K562 (cell line): ENCODE measurements at regions not wholly inside any gene's neighbourhood (a gene's known extent, or its start where the extent isn't known, plus 50 kb on each side); places are given as distances from the start of the nearest gene placed in this dataset.

Source experiments
- ATAC-seq: fragments of 200-7000 bp; cut with Tn5 transposase; 3 replicates; pipeline ENCODE4 v1.9.1; 2020; ENCODE audit warnings: moderate library complexity
- BruUV-seq: library from RNA; stranded (reverse); fragments of 400-500 nt; replicated peaks from 2 replicates; lab custom pipeline; 2021; lab: Mats Ljungman, UMichigan
- CTCF ChIA-PET: fragments of 300-600 bp; formaldehyde crosslinking; extraction: SDS; loops from one replicate; lab custom pipeline; 2021; ENCODE audit warnings: low intra/inter-chr PET ratio; lab: Yijun Ruan, JAX
- POLR2A ChIA-PET: fragments of 300-600, 350-650 bp; sonication (Branson Sonifier 250); formaldehyde crosslinking; extraction: SDS; loops from one replicate; lab custom pipeline; 2021; ENCODE audit warnings: antibody characterized with exemption, inconsistent platforms; lab: Yijun Ruan, JAX
- DNase-seq, 4 experiments: peaks; one replicate each; pipeline versions ENCODE4 v3.0.0 to v3.0.0-alpha.2; 2011 to 2018; ENCODE audit warnings: low spot score in 3 of 4, mixed read lengths in 3 of 4; ENCODE audit errors: extremely low read depth in 1 of 4
- FAIRE-seq: peaks from 2 replicates; lab custom pipeline; 2011; peaks lifted over from hg19 to GRCh38; lab: Jason Lieb, UNC
- H2AFZ ChIP-seq: 2 replicates; pipeline ENCODE4 v1.6.0; 2011; ENCODE audit warnings: low read depth, low read length, control low read depth, inconsistent platforms
- H3K27ac ChIP-seq: fragments of 200-600 bp; 3 replicates; pipeline ENCODE4 v1.8.0; 2011; ENCODE audit warnings: low read depth, mild to moderate bottlenecking, control low read depth, inconsistent platforms, low read length, moderate library complexity, mixed read lengths; ENCODE audit errors: extremely low read depth
- H3K27me3 ChIP-seq, 2 experiments: fragments of 300-600 bp in 1 of 2; 2 replicates in 1 of 2; 3 replicates in 1 of 2; pipeline versions ENCODE4 v1.6.0 to v1.8.0; 2011; ENCODE audit warnings: inconsistent platforms in 2 of 2, low read length in 2 of 2, mild to moderate bottlenecking in 1 of 2, mixed read lengths in 1 of 2, moderate library complexity in 1 of 2; ENCODE audit not compliant: control insufficient read depth in 2 of 2, insufficient read depth in 2 of 2
- H3K36me3 ChIP-seq: fragments of 300-600 bp; 3 replicates; pipeline ENCODE4 v1.8.0; 2011; ENCODE audit warnings: mild to moderate bottlenecking, low read length, inconsistent platforms; ENCODE audit not compliant: control insufficient read depth, insufficient read depth
- H3K4me1 ChIP-seq, 2 experiments: fragments of 200-600 bp in 1 of 2; replicated peaks in 1 of 2; 2 replicates in 1 of 2; 3 replicates in 1 of 2; pipeline versions ENCODE4 v1.5.1 to v1.8.0; 2011; ENCODE audit warnings: inconsistent platforms in 2 of 2, low read length in 2 of 2, mild to moderate bottlenecking in 1 of 2, mixed read lengths in 1 of 2, moderate library complexity in 1 of 2; ENCODE audit not compliant: control insufficient read depth in 2 of 2, insufficient read depth in 2 of 2
- H3K4me2 ChIP-seq: 2 replicates; pipeline ENCODE4 v1.6.1; 2011; ENCODE audit warnings: low read length, control low read depth, inconsistent platforms, mixed read lengths; ENCODE audit not compliant: insufficient read depth
- H3K4me3 ChIP-seq: fragments of 200-600 bp; sonication (generic), shearing (Covaris generic); 2 replicates; pipeline ENCODE4 v1.5.1; 2016; ENCODE audit warnings: control low read depth, inconsistent platforms
- H3K79me2 ChIP-seq: fragments of 200-600 bp; 3 replicates; pipeline ENCODE4 v1.8.0; 2011; ENCODE audit warnings: low read length, inconsistent platforms; ENCODE audit not compliant: control insufficient read depth, insufficient read depth
- H3K9ac ChIP-seq, 2 experiments: 2 replicates each; pipeline versions ENCODE4 v1.6.0 to v1.6.1; 2011; ENCODE audit warnings: low read depth in 2 of 2, low read length in 2 of 2, control low read depth in 1 of 2, inconsistent platforms in 1 of 2, mild to moderate bottlenecking in 1 of 2, mixed read lengths in 1 of 2; ENCODE audit not compliant: insufficient read depth in 1 of 2
- H3K9me1 ChIP-seq: one replicate; pipeline ENCODE4 v1.6.0; 2011; ENCODE audit warnings: inconsistent platforms, mild to moderate bottlenecking, low read length, moderate library complexity; ENCODE audit not compliant: control insufficient read depth, insufficient read depth
- H3K9me3 ChIP-seq: replicated peaks from 2 replicates; pipeline ENCODE4 v1.5.1; 2011; ENCODE audit warnings: low read depth, low read length, inconsistent platforms; ENCODE audit not compliant: control insufficient read depth, insufficient read depth
- H4K20me1 ChIP-seq: replicated peaks from 2 replicates; pipeline ENCODE4 v1.6.1; 2011; ENCODE audit warnings: low read length, inconsistent platforms, mixed read lengths; ENCODE audit not compliant: control insufficient read depth, insufficient read depth
- CBX8 ChIP-seq: fragments of 200-600 bp; sonication (generic); IDR thresholded peaks from 2 replicates; pipeline ENCODE4 v1.6.1; 2012; ENCODE audit warnings: borderline replicate concordance, mixed run types, low read depth, mild to moderate bottlenecking, moderate library complexity, mixed read lengths, low read length, control low read depth, inconsistent platforms; ENCODE audit not compliant: poor library complexity, severe bottlenecking; ENCODE audit errors: extremely low read depth
- EP400 ChIP-seq: fragments of 450-650 bp; IDR thresholded peaks from 2 replicates; pipeline ENCODE4 v1.6.1; 2017; ENCODE audit warnings: antibody characterized with exemption, mild to moderate bottlenecking, moderate library complexity
- GTF2E2 ChIP-seq: fragments of 200-800 bp; sonication (Bioruptor generic); IDR thresholded peaks from 2 replicates; pipeline ENCODE4 v1.6.1; 2016; ENCODE audit warnings: missing genetic modification characterization, missing compliant biosample characterization
- HINFP ChIP-seq: fragments of 450-650 bp; conservative IDR thresholded peaks from 2 replicates; pipeline ENCODE4 v1.6.1; 2016; ENCODE audit warnings: missing genetic modification characterization, low read depth, mild to moderate bottlenecking, control low read depth, missing compliant biosample characterization
- HMGXB4 ChIP-seq: sonication (generic); formaldehyde crosslinking; IDR thresholded peaks from 2 replicates; pipeline ENCODE4 v1.8.1; 2023; ENCODE audit warnings: mild to moderate bottlenecking, missing genetic modification reagents
- JUND ChIP-seq, 2 experiments: IDR thresholded peaks; 2 replicates in 1 of 2; 3 replicates in 1 of 2; pipeline ENCODE4 v1.6.1; 2011; ENCODE audit warnings: borderline replicate concordance in 2 of 2, low read depth in 2 of 2, low read length in 2 of 2, improper control_type of control experiment in 1 of 2, missing biosample characterization in 1 of 2, missing genetic modification characterization in 1 of 2, missing genetic modification reagents in 1 of 2
- MCM5 ChIP-seq: fragments of 450-650 bp; IDR thresholded peaks from 2 replicates; pipeline ENCODE4 v1.6.1; 2016; ENCODE audit warnings: low read depth
- POLR2A ChIP-seq: fragments of 450-650 bp; conservative IDR thresholded peaks from 2 replicates; pipeline ENCODE4 v1.6.1; 2016
- RBM14 ChIP-seq: fragments of 200-400 bp; formaldehyde crosslinking; IDR thresholded peaks from 2 replicates; pipeline ENCODE4 v1.6.1; 2018; ENCODE audit warnings: low read depth, mild to moderate bottlenecking, low read length, moderate library complexity, borderline replicate concordance; ENCODE audit not compliant: insufficient read depth
- SIN3B ChIP-seq: fragments of 450-650 bp; IDR thresholded peaks from 2 replicates; pipeline ENCODE4 v1.6.1; 2017; ENCODE audit warnings: low read depth, mild to moderate bottlenecking, moderate library complexity
- SP1 ChIP-seq: sonication (generic); formaldehyde crosslinking; IDR thresholded peaks from 2 replicates; pipeline ENCODE4 v1.8.1; 2022; ENCODE audit warnings: mild to moderate bottlenecking, missing genetic modification reagents
- WGBS: fragments of 100-300 bp; shearing (Covaris generic); methylation state at CpG from one replicate; pipeline ENCODE4 v1.1.6; 2016; ENCODE audit warnings: low coverage, mixed read lengths; ENCODE audit not compliant: insufficient coverage; ENCODE audit errors: missing lambda C conversion rate; 5-methylcytosine and 5-hydroxymethylcytosine counted together
- in situ Hi-C: fragments of 300-500 bp; cut with MboI; formaldehyde crosslinking; loops from 4 replicates; pipeline ENCODE4 v1.15.0; 2018; ENCODE audit warnings: inconsistent platforms, mixed read lengths
- intact Hi-C: fragments of 100-400 bp; cut with micrococcal nuclease; formaldehyde crosslinking; loops from 2 replicates; pipeline ENCODE4 v1.14.2; 2022

GRCh38 chr9:110146373-110146772, 61.6 kb downstream of the C9orf152 start:
- no peaks in the 10 kb centered on the region for H3K4me1 ChIP-seq
- H2AFZ ChIP-seq = no peak overlapping the region
- DNase-seq = no peak
- no peak overlapping the region for H3K27ac ChIP-seq
- H3K4me3 ChIP-seq = no peak overlapping the region
- ATAC-seq = no peak
- intact Hi-C loops (no loop called here), in situ Hi-C loops (no loop called here)
- no peaks in the 10 kb centered on the region for H4K20me1 ChIP-seq
- H3K9ac ChIP-seq = no peak overlapping the region
- no peaks in the 10 kb centered on the region for H3K79me2 ChIP-seq
- H3K27me3 ChIP-seq = no peaks in the 10 kb centered on the region
- TF ChIP-seq GTF2E2 (tag) = no peak
- TF ChIP-seq MCM5 = no peak
- TF ChIP-seq SIN3B = no peak
- no peaks in the 10 kb centered on the region for H3K9me3 ChIP-seq
- BruUV-seq = no TSS peak
- H3K4me2 ChIP-seq = no peak overlapping the region
- CTCF ChIA-PET = no interaction called here
- POLR2A ChIA-PET = interaction anchor here (1.3 kb wide), 1 partner anchor 10 kb away, joined by 4 read pairs; no protein-coding TSS in a partner anchor
- H3K9me1 ChIP-seq = no peaks in the 10 kb centered on the region
- 0% methylated on average over 1 of the region's 1 CpG for WGBS
- no peaks in the 10 kb centered on the region for H3K36me3 ChIP-seq
- FAIRE-seq = no peak

GRCh38 chr9:110148384-110148783, 59.6 kb downstream of the C9orf152 start:
- no peaks in the 10 kb centered on the region for H3K4me1 ChIP-seq
- no peaks in the 10 kb centered on the region for H3K9me1 ChIP-seq
- in situ Hi-C loops = no loop called here
- H2AFZ ChIP-seq = no peak overlapping the region
- FAIRE-seq (no peak), ATAC-seq (no peak), DNase-seq (no peak)
- intact Hi-C loops = no loop called here
- H3K79me2 ChIP-seq = no peaks in the 10 kb centered on the region
- no peaks in the 10 kb centered on the region for H3K27me3 ChIP-seq
- H3K9ac ChIP-seq = no peak overlapping the region
- WGBS = 2% methylated on average over 7 of the region's 7 CpGs
- ChIA-PET POLR2A (interaction anchor here (0.7 kb wide), 1 partner anchor 47 kb away, joined by 3 read pairs; no protein-coding TSS in a partner anchor), CTCF (no interaction called here)
- no peak overlapping the region for H3K27ac ChIP-seq
- BruUV-seq = no TSS peak
- no peak overlapping the region for H3K4me2 ChIP-seq
- H3K4me3 ChIP-seq = no peak overlapping the region
- no peaks in the 10 kb centered on the region for H3K36me3 ChIP-seq
- no peaks in the 10 kb centered on the region for H4K20me1 ChIP-seq
- H3K9me3 ChIP-seq = no peaks in the 10 kb centered on the region
- no peak for TF ChIP-seq GTF2E2 (tag)
- no peak for TF ChIP-seq HINFP (tag)
- no peak for TF ChIP-seq HMGXB4 (CRISPR knock-in tag)
- no peak for TF ChIP-seq CBX8
- no peak for TF ChIP-seq JUND (IDR thresholded peaks at IDR 0.05; ENCODE audit: borderline replicate concordance, low read depth, low read length)
- no peak for TF ChIP-seq JUND (tag; IDR thresholded peaks at IDR 0.05; ENCODE audit: borderline replicate concordance, low read depth, low read length)
- TF ChIP-seq POLR2A = no peak
- TF ChIP-seq SP1 (CRISPR knock-in tag) = no peak
- TF ChIP-seq EP400 = no peak
- no peak for TF ChIP-seq RBM14
